ENCODE measurements at regions not wholly inside any gene's neighbourhood (a gene's known extent, or its start where the extent isn't known, plus 50 kb on each side); places are given as distances from the start of the nearest gene placed in this dataset.

DNA sequence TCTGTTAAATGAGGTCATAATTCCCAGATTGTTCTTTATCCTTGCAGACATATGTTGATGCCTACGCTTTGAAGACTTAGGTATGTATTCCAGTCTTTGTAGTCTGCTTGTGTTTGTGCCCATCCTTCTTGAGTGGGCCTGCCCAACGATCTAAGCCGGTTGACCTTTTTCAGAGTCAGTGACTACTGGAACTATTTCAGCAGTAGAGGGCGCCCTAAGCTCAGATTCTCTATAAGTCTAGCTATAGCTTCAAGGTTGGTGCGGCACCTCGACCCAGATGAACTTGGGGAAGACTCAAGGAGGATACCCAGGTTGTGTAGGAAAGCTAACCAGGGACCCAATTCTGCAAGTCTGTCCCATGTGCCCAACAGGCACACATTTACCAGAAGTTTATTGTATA, 228.8 kb upstream of the PPP2R3A start:
- DNase-seq (ENCODE audit: extremely low spot score in 2 of 2) = no peak
- Histone ChIP-seq H3K36me3 (no peaks in the 10 kb centered on the region), H3K9me3 (peaks cover 8% of the 10 kb centered on the region), H3K4me1 (no peaks in the 10 kb centered on the region), H3K27ac (no peak overlapping the region), H3K4me3 (no peak overlapping the region), H3K27me3 (no peaks in the 10 kb centered on the region)
- intact Hi-C loops (cut with DNase I) = no loop called here
- TF ChIP-seq POLR2A (IDR thresholded peaks at IDR 0.05) = no peak
- no peak for TF ChIP-seq POLR2AphosphoS5 (IDR thresholded peaks at IDR 0.05; ENCODE audit: insufficient read depth in 1 of 2, low read depth in 1 of 2)
- TF ChIP-seq, protein P1, sequence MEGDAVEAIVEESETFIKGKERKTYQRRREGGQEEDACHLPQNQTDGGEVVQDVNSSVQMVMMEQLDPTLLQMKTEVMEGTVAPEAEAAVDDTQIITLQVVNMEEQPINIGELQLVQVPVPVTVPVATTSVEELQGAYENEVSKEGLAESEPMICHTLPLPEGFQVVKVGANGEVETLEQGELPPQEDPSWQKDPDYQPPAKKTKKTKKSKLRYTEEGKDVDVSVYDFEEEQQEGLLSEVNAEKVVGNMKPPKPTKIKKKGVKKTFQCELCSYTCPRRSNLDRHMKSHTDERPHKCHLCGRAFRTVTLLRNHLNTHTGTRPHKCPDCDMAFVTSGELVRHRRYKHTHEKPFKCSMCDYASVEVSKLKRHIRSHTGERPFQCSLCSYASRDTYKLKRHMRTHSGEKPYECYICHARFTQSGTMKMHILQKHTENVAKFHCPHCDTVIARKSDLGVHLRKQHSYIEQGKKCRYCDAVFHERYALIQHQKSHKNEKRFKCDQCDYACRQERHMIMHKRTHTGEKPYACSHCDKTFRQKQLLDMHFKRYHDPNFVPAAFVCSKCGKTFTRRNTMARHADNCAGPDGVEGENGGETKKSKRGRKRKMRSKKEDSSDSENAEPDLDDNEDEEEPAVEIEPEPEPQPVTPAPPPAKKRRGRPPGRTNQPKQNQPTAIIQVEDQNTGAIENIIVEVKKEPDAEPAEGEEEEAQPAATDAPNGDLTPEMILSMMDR (IDR thresholded peaks at IDR 0.05) = no peak

DNA sequence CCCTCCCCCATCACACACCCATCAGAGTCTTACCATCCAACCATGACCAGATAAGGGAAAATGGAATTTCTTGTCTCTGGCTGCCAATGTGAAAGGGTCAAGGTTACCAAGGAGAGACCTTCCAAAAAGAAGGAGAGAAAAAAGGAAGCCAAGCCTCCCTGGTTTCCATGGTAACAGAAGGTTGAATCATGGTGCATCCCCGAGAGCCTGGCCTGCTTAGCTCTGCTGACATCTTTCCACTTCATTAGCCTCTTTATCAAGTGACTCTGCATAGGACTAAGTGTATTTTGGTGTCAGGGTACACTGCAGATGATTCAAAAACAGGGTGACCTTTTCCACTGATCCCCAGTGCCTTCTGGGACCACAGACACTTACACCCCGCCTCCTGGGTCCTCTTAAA, 225.7 kb upstream of the PPP2R3A start:
- H3K9me3 ChIP-seq = peaks cover 8% of the 10 kb centered on the region
- no peak overlapping the region for H3K4me3 ChIP-seq
- DNase-seq (ENCODE audit: extremely low spot score in 2 of 2) = no peak
- intact Hi-C loops (cut with DNase I) = no loop called here
- TF ChIP-seq POLR2AphosphoS5 (IDR thresholded peaks at IDR 0.05; ENCODE audit: insufficient read depth in 1 of 2, low read depth in 1 of 2) (no peak), POLR2A (IDR thresholded peaks at IDR 0.05) (no peak)
- TF ChIP-seq, protein P1 (IDR thresholded peaks at IDR 0.05) = no peak
- no peaks in the 10 kb centered on the region for H3K36me3 ChIP-seq
- H3K27me3 ChIP-seq = no peaks in the 10 kb centered on the region
- no peak overlapping the region for H3K27ac ChIP-seq
- no peaks in the 10 kb centered on the region for H3K4me1 ChIP-seq

DNA sequence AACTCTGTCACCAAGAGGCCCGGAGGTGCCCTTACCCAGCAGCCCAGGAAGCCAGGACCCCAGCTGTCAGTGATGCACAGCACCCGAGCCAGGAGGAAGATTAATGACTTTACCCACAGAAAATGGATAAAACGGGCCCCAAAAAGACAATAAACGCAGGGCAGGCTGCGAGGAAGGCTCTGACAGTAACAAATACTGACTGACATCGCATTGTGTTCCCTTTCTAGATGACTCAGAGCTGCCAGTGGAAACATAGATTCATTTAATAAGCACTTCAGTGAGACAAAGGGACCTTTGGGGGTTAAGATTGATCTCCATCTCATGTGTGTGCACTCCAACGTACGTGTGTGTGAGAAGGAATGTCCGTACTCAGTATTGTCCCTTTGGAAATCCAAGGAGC, 225.3 kb upstream of the PPP2R3A start:
- H3K27ac ChIP-seq = no peak overlapping the region

DNA sequence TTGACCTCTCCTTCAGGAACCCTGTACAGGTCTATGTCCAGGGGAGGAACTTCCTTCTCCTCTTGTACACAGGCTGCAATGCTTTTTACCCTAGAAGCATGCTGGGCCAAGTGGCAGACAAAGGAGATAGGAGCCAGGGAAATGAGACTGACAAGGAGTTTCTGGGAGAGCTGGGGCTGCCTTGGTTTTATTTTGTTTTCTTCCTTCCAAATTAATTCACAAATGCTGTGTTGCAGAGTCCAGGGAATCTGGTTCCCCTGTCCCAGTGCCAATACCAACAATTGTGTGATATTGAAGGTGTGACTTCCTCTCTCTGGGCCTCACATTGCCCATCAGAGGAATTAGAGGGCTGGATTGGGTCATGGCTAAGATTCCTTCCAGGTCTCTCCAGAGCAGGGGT, 224.8 kb upstream of the PPP2R3A start:
- Histone ChIP-seq H3K4me1 (no peaks in the 10 kb centered on the region), H3K27ac (no peak overlapping the region), H3K4me3 (no peak overlapping the region), H3K27me3 (no peaks in the 10 kb centered on the region), H3K36me3 (no peaks in the 10 kb centered on the region), H3K9me3 (peaks cover 8% of the 10 kb centered on the region)
- TF ChIP-seq POLR2AphosphoS5 (IDR thresholded peaks at IDR 0.05; ENCODE audit: insufficient read depth in 1 of 2, low read depth in 1 of 2) = no peak
- TF ChIP-seq POLR2A (IDR thresholded peaks at IDR 0.05) = no peak
- TF ChIP-seq, protein P1 (IDR thresholded peaks at IDR 0.05) = no peak
- intact Hi-C loops (cut with DNase I) = no loop called here
- DNase-seq (ENCODE audit: extremely low spot score in 2 of 2) = no peak

More for the DNA sequence above, 225.3 kb upstream of the PPP2R3A start:
- no peak overlapping the region for H3K4me3 ChIP-seq
- no peaks in the 10 kb centered on the region for H3K27me3 ChIP-seq
- no peak for DNase-seq (ENCODE audit: extremely low spot score in 2 of 2)
- no peaks in the 10 kb centered on the region for H3K36me3 ChIP-seq
- H3K4me1 ChIP-seq = no peaks in the 10 kb centered on the region
- TF ChIP-seq POLR2A (IDR thresholded peaks at IDR 0.05) (no peak), POLR2AphosphoS5 (IDR thresholded peaks at IDR 0.05; ENCODE audit: insufficient read depth in 1 of 2, low read depth in 1 of 2) (no peak)
- H3K9me3 ChIP-seq = peaks cover 8% of the 10 kb centered on the region
- intact Hi-C loops (cut with DNase I) = no loop called here

DNA sequence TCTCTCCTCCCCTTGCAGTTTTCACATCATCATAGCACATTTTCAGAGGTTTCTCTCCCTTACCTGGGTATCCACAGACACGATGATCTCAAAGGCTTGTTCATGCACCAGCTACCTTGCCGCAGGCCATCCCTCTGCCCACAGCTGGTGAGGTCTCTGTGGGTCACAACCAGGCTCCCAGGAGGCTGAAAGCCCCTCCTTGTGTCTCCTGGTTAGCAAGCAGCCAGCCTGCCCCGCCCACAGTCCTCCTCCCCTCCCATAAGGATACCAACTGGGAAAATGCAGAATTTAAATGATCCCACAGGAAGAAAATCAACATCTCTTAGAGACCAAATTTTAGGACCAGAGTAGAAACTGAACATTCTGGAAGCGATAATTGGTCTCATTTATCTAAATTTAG, 213.5 kb upstream of the PPP2R3A start:
- Histone ChIP-seq H3K9me3 (no peaks in the 10 kb centered on the region), H3K4me3 (no peak overlapping the region), H3K4me1 (no peaks in the 10 kb centered on the region), H3K27ac (no peak overlapping the region), H3K36me3 (no peaks in the 10 kb centered on the region), H3K27me3 (no peaks in the 10 kb centered on the region)
- peak in 1 of 2 donors; percentile 71 for DNase-seq (ENCODE audit: extremely low spot score in 2 of 2)
- TF ChIP-seq POLR2AphosphoS5 (IDR thresholded peaks at IDR 0.05; ENCODE audit: insufficient read depth in 1 of 2, low read depth in 1 of 2) (no peak), POLR2A (IDR thresholded peaks at IDR 0.05) (no peak)
- intact Hi-C loops (cut with DNase I) = no loop called here

DNA sequence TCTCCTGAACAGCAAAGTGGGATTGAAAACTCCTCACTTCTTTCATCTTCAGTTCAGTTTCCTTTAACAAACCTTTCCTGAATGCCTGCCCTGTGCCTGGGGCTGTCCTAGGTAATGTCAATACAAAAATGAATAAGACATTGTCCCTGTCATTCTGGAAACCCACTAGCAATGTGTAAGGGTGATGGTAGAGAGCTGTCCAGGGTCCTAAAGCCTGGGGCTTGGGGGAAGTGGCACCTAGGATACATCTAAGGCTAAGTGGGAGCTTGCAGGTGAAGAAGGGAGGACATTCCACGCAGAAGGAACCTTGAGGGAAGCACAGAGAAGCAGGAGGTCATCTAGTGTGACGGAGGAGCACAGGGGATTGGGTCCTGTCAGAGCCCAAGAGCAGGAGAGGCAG, 212.7 kb upstream of the PPP2R3A start:
- intact Hi-C loops (cut with DNase I) = no loop called here
- H3K4me3 ChIP-seq = no peak overlapping the region
- no peaks in the 10 kb centered on the region for H3K27me3 ChIP-seq
- DNase-seq (ENCODE audit: extremely low spot score in 2 of 2) = peak; percentile 14 to 79
- TF ChIP-seq, protein P1 (IDR thresholded peaks at IDR 0.05) = no peak
- TF ChIP-seq POLR2A (IDR thresholded peaks at IDR 0.05) (no peak), POLR2AphosphoS5 (IDR thresholded peaks at IDR 0.05; ENCODE audit: insufficient read depth in 1 of 2, low read depth in 1 of 2) (no peak)
- no peak overlapping the region for H3K27ac ChIP-seq
- H3K4me1 ChIP-seq = no peaks in the 10 kb centered on the region
- no peaks in the 10 kb centered on the region for H3K9me3 ChIP-seq
- no peaks in the 10 kb centered on the region for H3K36me3 ChIP-seq
